Heart left ventricle (tissue), 13 donors: ENCODE measurements at regions not wholly inside any gene's neighbourhood (a gene's known extent, or its start where the extent isn't known, plus 50 kb on each side); places are given as distances from the start of the nearest gene placed in this dataset.

ENCODE experiments used
- POLR2A ChIP-seq, 2 donors: fragments of 450-650 bp; IDR thresholded peaks; one replicate each; pipeline ENCODE4 v1.6.1; 2017; ENCODE audit warnings: antibody characterized with exemption in 2 of 2, mild to moderate bottlenecking in 2 of 2, moderate library complexity in 2 of 2
- TF ChIP-seq, protein P1 (sequence below), 12 donors: fragments of 200-600 bp; sonication (generic) in 4 of 12; IDR thresholded peaks; one replicate each; pipeline versions ENCODE4 v1.5.0 to v1.8.0; 2018 to 2022; ENCODE audit warnings: antibody characterized with exemption in 12 of 12, mild to moderate bottlenecking in 5 of 12
- donor health status: ischemic (EF 13 %, LVEDD 7.1; RV severe dilation, severe dysfunction).
- donor health status: DM: no; HTN: yes; CAD: no.
- donor health status: DM: no; HTN: no; CAD: no.
- donor health status: ischemic (EF 25% LVEDD 6.9; RV normal size, moderate dysfunction).
- donor health status: ischemic (EF 25% LVEDD 5.7; RV mildly dilated, moderate dysfunction).
- donor health status: ischemic (EF 35%, LVEDD 5.7; RV mildly dilated, moderate dysfunction).
- donor health status: nonischemic (EF 11% LVEDD 7.7; RV severe dilation, severe dysfunction).
- donor health status: DM: yes; HTN: yes; CAD: no.
- donor health status: PGD.
- donor health status: ischemic (EF 29% LVEDD 5.4; RV normal size, mild dysfunction).
- donor health status: nonischemic (EF 23%, LVEDD 6.1; RV moderate dilation, normal function).

DNA sequence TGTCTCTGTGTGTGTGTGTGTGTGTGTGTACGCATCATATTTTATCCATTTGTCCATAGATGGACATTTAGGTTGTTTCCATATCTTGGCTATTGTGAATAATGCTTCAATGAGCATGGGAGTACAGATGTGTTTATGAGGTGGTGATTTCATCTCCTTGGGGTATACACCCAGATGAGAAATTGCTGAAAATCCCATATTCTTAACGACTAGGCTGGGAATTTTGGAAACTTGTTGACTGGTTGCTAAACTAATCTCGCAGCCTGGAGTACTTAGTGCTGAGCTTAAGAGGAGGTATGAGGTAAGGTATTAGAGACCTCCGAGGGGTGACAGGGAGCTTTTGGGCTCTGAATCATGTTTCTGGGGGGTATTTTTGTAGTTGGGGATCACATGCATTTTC, 66.0 kb upstream of the SPRED2 start:
- TF ChIP-seq, protein P1, sequence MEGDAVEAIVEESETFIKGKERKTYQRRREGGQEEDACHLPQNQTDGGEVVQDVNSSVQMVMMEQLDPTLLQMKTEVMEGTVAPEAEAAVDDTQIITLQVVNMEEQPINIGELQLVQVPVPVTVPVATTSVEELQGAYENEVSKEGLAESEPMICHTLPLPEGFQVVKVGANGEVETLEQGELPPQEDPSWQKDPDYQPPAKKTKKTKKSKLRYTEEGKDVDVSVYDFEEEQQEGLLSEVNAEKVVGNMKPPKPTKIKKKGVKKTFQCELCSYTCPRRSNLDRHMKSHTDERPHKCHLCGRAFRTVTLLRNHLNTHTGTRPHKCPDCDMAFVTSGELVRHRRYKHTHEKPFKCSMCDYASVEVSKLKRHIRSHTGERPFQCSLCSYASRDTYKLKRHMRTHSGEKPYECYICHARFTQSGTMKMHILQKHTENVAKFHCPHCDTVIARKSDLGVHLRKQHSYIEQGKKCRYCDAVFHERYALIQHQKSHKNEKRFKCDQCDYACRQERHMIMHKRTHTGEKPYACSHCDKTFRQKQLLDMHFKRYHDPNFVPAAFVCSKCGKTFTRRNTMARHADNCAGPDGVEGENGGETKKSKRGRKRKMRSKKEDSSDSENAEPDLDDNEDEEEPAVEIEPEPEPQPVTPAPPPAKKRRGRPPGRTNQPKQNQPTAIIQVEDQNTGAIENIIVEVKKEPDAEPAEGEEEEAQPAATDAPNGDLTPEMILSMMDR (IDR thresholded peaks at IDR 0.05): no peak
- no peak for TF ChIP-seq POLR2A (IDR thresholded peaks at IDR 0.05)
